Activated T-cell treated with anti-CD3 and anti-CD28 coated beads, Interleukin-2, amount 50 U/mL, for 72 hours (primary cell): ENCODE measurements at regions not wholly inside any gene's neighbourhood (a gene's known extent, or its start where the extent isn't known, plus 50 kb on each side); places are given as distances from the start of the nearest gene placed in this dataset.
A peak's percentile ranks its signal among the peaks of the same experiment; 100 is the strongest.
"Not testable (repeated sequence)": the region's sequence is repeated elsewhere in the genome, so short reads cannot be mapped to it uniquely, and the experiment has no call there.

Experiments
- ATAC-seq, 2 donors: fragments of 150-1000 bp; cut with Tn5 transposase; replicated peaks in 1 of 2; 2 replicates each; pipeline ENCODE4 v1.10.0; 2021; ENCODE audit warnings: moderate library complexity in 2 of 2, mild to moderate bottlenecking in 1 of 2
- DNase-seq, 2 donors: peaks; one replicate each; pipeline ENCODE4 v3.0.0; 2021 to 2022; ENCODE audit warnings: mixed read lengths in 1 of 2
- H3K27ac Mint-ChIP-seq: one replicate; pipeline ENCODE4 v1.8.0; 2022; ENCODE audit warnings: mild to moderate bottlenecking, moderate library complexity, mixed read lengths
- H3K27me3 Mint-ChIP-seq: one replicate; pipeline ENCODE4 v1.8.0; 2022; ENCODE audit warnings: low read depth, mixed read lengths
- H3K36me3 Mint-ChIP-seq, 2 donors: one replicate each; pipeline ENCODE4 v1.8.0; 2022; ENCODE audit warnings: mixed read lengths in 2 of 2, mild to moderate bottlenecking in 1 of 2; ENCODE audit not compliant: insufficient read depth in 2 of 2
- H3K4me1 Mint-ChIP-seq: one replicate; pipeline ENCODE4 v1.8.0; 2022; ENCODE audit warnings: low read depth, mixed read lengths
- H3K4me3 Mint-ChIP-seq, 2 donors: one replicate each; pipeline ENCODE4 v1.8.0; 2022; ENCODE audit warnings: mild to moderate bottlenecking in 2 of 2, mixed read lengths in 2 of 2, moderate library complexity in 2 of 2
- H3K9me3 Mint-ChIP-seq, 2 donors: one replicate each; pipeline ENCODE4 v1.8.0; 2022; ENCODE audit warnings: mixed read lengths in 2 of 2

- not testable (repeated sequence) for H3K36me3 Mint-ChIP-seq, ATAC-seq, H3K27ac Mint-ChIP-seq, DNase-seq, H3K4me3 Mint-ChIP-seq
- peaks cover 13% of the 10 kb centered on the region for H3K4me1 Mint-ChIP-seq
- H3K27me3 Mint-ChIP-seq = peaks cover 17% of the 10 kb centered on the region
- peaks cover 4 to 11% of the 10 kb centered on the region in 2 donors for H3K9me3 Mint-ChIP-seq
Measured at GRCh38 chr10:21105331-21105730, 208.2 kb upstream of the NEBL start.

GRCh38 chr10:21100871-21101514 lies 203.9 kb upstream of the NEBL start:
- ATAC-seq = peak; percentile 86 to 90
- Mint-ChIP-seq H3K36me3 (peaks cover 0 to 1% of the 10 kb centered on the region in 2 donors), H3K4me1 (peaks cover 30% of the 10 kb centered on the region), H3K27me3 (no peaks in the 10 kb centered on the region), H3K27ac (peak overlapping the region; percentile 35), H3K4me3 (peak overlapping the region in 1 of 2 donors; percentile 56), H3K9me3 (no peaks in the 10 kb centered on the region)
- DNase-seq = peak; percentile 4 to 14

GRCh38 chr10:21100190-21100589 lies 203.1 kb upstream of the NEBL start:
- H3K36me3 Mint-ChIP-seq = no peaks in the 10 kb centered on the region
- H3K4me3 Mint-ChIP-seq = no peak overlapping the region
- no peaks in the 10 kb centered on the region for H3K9me3 Mint-ChIP-seq
- DNase-seq (no peak), ATAC-seq (no peak)
- H3K4me1 Mint-ChIP-seq = peaks cover 30% of the 10 kb centered on the region
- H3K27ac Mint-ChIP-seq = no peak overlapping the region
- H3K27me3 Mint-ChIP-seq = no peaks in the 10 kb centered on the region

- H3K27ac Mint-ChIP-seq = no peak overlapping the region
- ATAC-seq (no peak), DNase-seq (no peak)
- no peaks in the 10 kb centered on the region for H3K36me3 Mint-ChIP-seq
- H3K4me1 Mint-ChIP-seq = peaks cover 30% of the 10 kb centered on the region
- no peak overlapping the region for H3K4me3 Mint-ChIP-seq
- H3K27me3 Mint-ChIP-seq = no peaks in the 10 kb centered on the region
- no peaks in the 10 kb centered on the region for H3K9me3 Mint-ChIP-seq
Measured at GRCh38 chr10:21099291-21100062, 202.4 kb upstream of the NEBL start.

- no peaks in the 10 kb centered on the region for H3K36me3 Mint-ChIP-seq
- H3K27ac Mint-ChIP-seq = no peak overlapping the region
- no peak for DNase-seq
- ATAC-seq = no peak
- H3K4me1 Mint-ChIP-seq = peaks cover 30% of the 10 kb centered on the region
- no peaks in the 10 kb centered on the region for H3K9me3 Mint-ChIP-seq
- H3K27me3 Mint-ChIP-seq = no peaks in the 10 kb centered on the region
- H3K4me3 Mint-ChIP-seq = no peak overlapping the region
Measured at GRCh38 chr10:21097926-21098355, 200.8 kb upstream of the NEBL start.

- no peak overlapping the region for H3K4me3 Mint-ChIP-seq
- no peak overlapping the region for H3K27ac Mint-ChIP-seq
- DNase-seq (no peak), ATAC-seq (no peak)
- H3K36me3 Mint-ChIP-seq = no peaks in the 10 kb centered on the region
- no peaks in the 10 kb centered on the region for H3K27me3 Mint-ChIP-seq
- H3K4me1 Mint-ChIP-seq = peaks cover 18% of the 10 kb centered on the region
- no peaks in the 10 kb centered on the region for H3K9me3 Mint-ChIP-seq
Measured at GRCh38 chr10:21095494-21096055, 198.5 kb upstream of the NEBL start.

- Mint-ChIP-seq H3K27ac (no peak overlapping the region), H3K4me3 (no peak overlapping the region), H3K9me3 (no peaks in the 10 kb centered on the region), H3K4me1 (peaks cover 14% of the 10 kb centered on the region), H3K36me3 (no peaks in the 10 kb centered on the region), H3K27me3 (no peaks in the 10 kb centered on the region)
- DNase-seq (no peak), ATAC-seq (no peak)
Measured at GRCh38 chr10:21095073-21095472, 198.0 kb upstream of the NEBL start.

GRCh38 chr10:21092683-21093524 lies 195.8 kb upstream of the NEBL start:
- no peaks in the 10 kb centered on the region for H3K36me3 Mint-ChIP-seq
- no peak for DNase-seq
- peaks cover 11% of the 10 kb centered on the region for H3K27me3 Mint-ChIP-seq
- H3K4me1 Mint-ChIP-seq = peaks cover under 1% of the 10 kb centered on the region
- no peak overlapping the region for H3K4me3 Mint-ChIP-seq
- ATAC-seq = no peak
- H3K9me3 Mint-ChIP-seq = peaks cover 0 to 3% of the 10 kb centered on the region in 2 donors
- no peak overlapping the region for H3K27ac Mint-ChIP-seq

- Mint-ChIP-seq H3K4me1 (no peaks in the 10 kb centered on the region), H3K27me3 (peaks cover 11% of the 10 kb centered on the region), H3K4me3 (no peak overlapping the region), H3K36me3 (no peaks in the 10 kb centered on the region), H3K9me3 (peaks cover 2 to 3% of the 10 kb centered on the region in 2 donors), H3K27ac (no peak overlapping the region)
- no peak for ATAC-seq
- no peak for DNase-seq
Measured at GRCh38 chr10:21090609-21091082, 193.5 kb upstream of the NEBL start.

- ATAC-seq = no peak
- H3K36me3 Mint-ChIP-seq = no peaks in the 10 kb centered on the region
- peaks cover 11% of the 10 kb centered on the region for H3K27me3 Mint-ChIP-seq
Measured at GRCh38 chr10:21087476-21087875, 190.4 kb upstream of the NEBL start.

GRCh38 chr10:21084700-21085099 lies 187.6 kb upstream of the NEBL start:
- ATAC-seq (no peak), DNase-seq (no peak)
- no peaks in the 10 kb centered on the region for H3K4me1 Mint-ChIP-seq
- peaks cover 2 to 3% of the 10 kb centered on the region in 2 donors for H3K9me3 Mint-ChIP-seq
- no peaks in the 10 kb centered on the region for H3K36me3 Mint-ChIP-seq
- no peak overlapping the region for H3K4me3 Mint-ChIP-seq
- peaks cover 11% of the 10 kb centered on the region for H3K27me3 Mint-ChIP-seq
- H3K27ac Mint-ChIP-seq = no peak overlapping the region

More at GRCh38 chr10:21087476-21087875, 190.4 kb upstream of the NEBL start:
- DNase-seq = no peak
- no peaks in the 10 kb centered on the region for H3K4me1 Mint-ChIP-seq
- no peak overlapping the region for H3K27ac Mint-ChIP-seq
- no peak overlapping the region for H3K4me3 Mint-ChIP-seq
- peaks cover 2 to 3% of the 10 kb centered on the region in 2 donors for H3K9me3 Mint-ChIP-seq

GRCh38 chr10:21083861-21084260 lies 186.8 kb upstream of the NEBL start:
- no peak for ATAC-seq
- no peaks in the 10 kb centered on the region for H3K4me1 Mint-ChIP-seq
- no peak overlapping the region for H3K27ac Mint-ChIP-seq
- no peak overlapping the region for H3K4me3 Mint-ChIP-seq
- peaks cover 1 to 2% of the 10 kb centered on the region in 2 donors for H3K9me3 Mint-ChIP-seq
- no peaks in the 10 kb centered on the region for H3K36me3 Mint-ChIP-seq
- peaks cover 4% of the 10 kb centered on the region for H3K27me3 Mint-ChIP-seq
- DNase-seq = no peak
